HPDE6-E6E7 (cell line): ENCODE measurements at regions not wholly inside any gene's neighbourhood (a gene's known extent, or its start where the extent isn't known, plus 50 kb on each side); places are given as distances from the start of the nearest gene placed in this dataset.

Experiments
- DNase-seq: peaks from one replicate; pipeline ENCODE4 v3.0.0; 2011; ENCODE audit warnings: missing footprints; ENCODE audit errors: extremely low spot score

- DNase-seq: no peak
These were observed 428.7 kb upstream of the LRRC7 start for GRCh38 chr1:69139007-69139406.

GRCh38 chr1:69146303-69146702 lies 421.4 kb upstream of the LRRC7 start:
- DNase-seq: no peak

GRCh38 chr1:69148731-69149130 lies 419.0 kb upstream of the LRRC7 start:
- no peak for DNase-seq

GRCh38 chr1:69157046-69157756 lies 410.5 kb upstream of the LRRC7 start:
- DNase-seq: no peak

GRCh38 chr1:69163241-69163640 lies 404.5 kb upstream of the LRRC7 start:
- DNase-seq: no peak

GRCh38 chr1:69163779-69164178 lies 403.9 kb upstream of the LRRC7 start:
- no peak for DNase-seq

- DNase-seq: no peak
These were observed 399.8 kb upstream of the LRRC7 start for GRCh38 chr1:69167876-69168275.

GRCh38 chr1:69171248-69171647 lies 396.5 kb upstream of the LRRC7 start:
- DNase-seq: no peak

- peak; percentile 2 for DNase-seq
These were observed 395.4 kb upstream of the LRRC7 start for GRCh38 chr1:69172003-69173000.

- DNase-seq: no peak
These were observed 392.7 kb upstream of the LRRC7 start for GRCh38 chr1:69175053-69175452.

GRCh38 chr1:69180358-69180757 lies 387.4 kb upstream of the LRRC7 start:
- DNase-seq: no peak

- DNase-seq: no peak
These were observed 382.3 kb upstream of the LRRC7 start for GRCh38 chr1:69185378-69185777.

GRCh38 chr1:69191335-69191734 lies 376.4 kb upstream of the LRRC7 start:
- DNase-seq: no peak

- no peak for DNase-seq
These were observed 372.6 kb upstream of the LRRC7 start for GRCh38 chr1:69195136-69195535.

GRCh38 chr1:69196071-69196470 lies 371.7 kb upstream of the LRRC7 start:
- no peak for DNase-seq

- DNase-seq: no peak
These were observed 369.9 kb upstream of the LRRC7 start for GRCh38 chr1:69197816-69198215.

GRCh38 chr1:69201716-69202115 lies 366.0 kb upstream of the LRRC7 start:
- no peak for DNase-seq

GRCh38 chr1:69203166-69203565 lies 364.6 kb upstream of the LRRC7 start:
- no peak for DNase-seq

GRCh38 chr1:69213644-69214043 lies 354.1 kb upstream of the LRRC7 start:
- no peak for DNase-seq

- no peak for DNase-seq
These were observed 351.8 kb upstream of the LRRC7 start for GRCh38 chr1:69215883-69216282.

GRCh38 chr1:69220672-69221071 lies 347.1 kb upstream of the LRRC7 start:
- DNase-seq: no peak

- no peak for DNase-seq
These were observed 346.2 kb upstream of the LRRC7 start for GRCh38 chr1:69221524-69221923.

GRCh38 chr1:69223156-69223555 lies 344.6 kb upstream of the LRRC7 start:
- no peak for DNase-seq
